Suprapubic skin (tissue), 4 donors: ENCODE measurements at regions not wholly inside any gene's neighbourhood (a gene's known extent, or its start where the extent isn't known, plus 50 kb on each side); places are given as distances from the start of the nearest gene placed in this dataset.

Source experiments
- DNase-seq, 2 donors: peaks; one replicate each; pipeline ENCODE4 v3.0.0-alpha.2; 2019; ENCODE audit warnings: low spot score in 2 of 2
- H3K27ac ChIP-seq: fragments of 200-600 bp; sonication (generic); one replicate; pipeline ENCODE4 v1.5.1; 2019
- H3K27me3 ChIP-seq: fragments of 200-600 bp; sonication (generic); one replicate; pipeline ENCODE4 v1.5.1; 2019
- H3K36me3 ChIP-seq: fragments of 200-600 bp; sonication (generic); one replicate; pipeline ENCODE4 v1.5.1; 2019
- H3K4me1 ChIP-seq: fragments of 200-600 bp; sonication (generic); one replicate; pipeline ENCODE4 v1.5.1; 2019
- H3K4me3 ChIP-seq: fragments of 200-600 bp; sonication (generic); one replicate; pipeline ENCODE4 v1.5.1; 2019; ENCODE audit warnings: mild to moderate bottlenecking
- H3K9me3 ChIP-seq: fragments of 200-600 bp; sonication (generic); one replicate; pipeline ENCODE4 v1.5.1; 2019
- EP300 ChIP-seq: sonication (generic); formaldehyde crosslinking; IDR thresholded peaks from one replicate; pipeline ENCODE4 v1.6.1; 2017; ENCODE audit warnings: antibody characterized with exemption
- POLR2A ChIP-seq, 2 donors: fragments of 450-650 bp; IDR thresholded peaks; one replicate each; pipeline ENCODE4 v1.6.1; 2017; ENCODE audit warnings: antibody characterized with exemption in 2 of 2, mild to moderate bottlenecking in 2 of 2, moderate library complexity in 2 of 2
- POLR2AphosphoS5 ChIP-seq, 3 donors: sonication (generic); formaldehyde crosslinking; IDR thresholded peaks; one replicate each; pipeline ENCODE4 v1.6.1; 2017; ENCODE audit warnings: antibody characterized with exemption in 3 of 3
- WGBS: methylation state at CpG from one replicate; pipeline ENCODE4 v1.1.5; 2018; 5-methylcytosine and 5-hydroxymethylcytosine counted together
- TF ChIP-seq, protein P1 (sequence below), 2 donors: fragments of 200-600 bp in 1 of 2; fragments of 450-650 bp in 1 of 2; sonication (generic) in 1 of 2; IDR thresholded peaks; one replicate each; pipeline ENCODE4 v1.5.1; 2016 to 2019; ENCODE audit warnings: antibody characterized with exemption in 2 of 2, mild to moderate bottlenecking in 1 of 2, moderate library complexity in 1 of 2

DNA sequence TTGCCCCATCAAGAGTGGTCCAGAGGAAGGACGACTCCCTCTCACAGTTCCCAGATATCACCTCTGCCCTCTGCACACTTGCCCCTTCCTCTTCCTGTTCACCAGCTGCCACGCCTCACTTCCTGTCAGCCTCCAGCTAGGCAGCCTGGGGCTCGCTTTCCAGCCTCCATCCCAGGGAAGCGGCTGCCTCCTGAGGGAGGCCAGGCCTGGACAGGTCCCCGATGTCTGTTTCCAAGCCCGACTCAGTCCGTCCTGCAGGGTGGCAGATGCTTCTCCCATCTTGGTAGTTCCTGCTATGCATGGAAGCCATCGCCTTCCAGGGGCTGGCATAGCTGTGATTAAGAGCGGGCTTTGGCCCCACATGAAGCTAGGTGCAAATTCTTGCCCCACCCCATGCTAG is 233.5 kb upstream of the PMEPA1 start:
- Histone ChIP-seq H3K36me3 (no peaks in the 10 kb centered on the region), H3K27me3 (no peaks in the 10 kb centered on the region), H3K4me3 (no peak overlapping the region), H3K4me1 (peaks cover 4% of the 10 kb centered on the region), H3K9me3 (no peaks in the 10 kb centered on the region), H3K27ac (no peak overlapping the region)
- WGBS, result 78% methylated on average over 9 of the region's 9 CpGs
- TF ChIP-seq, protein P1, sequence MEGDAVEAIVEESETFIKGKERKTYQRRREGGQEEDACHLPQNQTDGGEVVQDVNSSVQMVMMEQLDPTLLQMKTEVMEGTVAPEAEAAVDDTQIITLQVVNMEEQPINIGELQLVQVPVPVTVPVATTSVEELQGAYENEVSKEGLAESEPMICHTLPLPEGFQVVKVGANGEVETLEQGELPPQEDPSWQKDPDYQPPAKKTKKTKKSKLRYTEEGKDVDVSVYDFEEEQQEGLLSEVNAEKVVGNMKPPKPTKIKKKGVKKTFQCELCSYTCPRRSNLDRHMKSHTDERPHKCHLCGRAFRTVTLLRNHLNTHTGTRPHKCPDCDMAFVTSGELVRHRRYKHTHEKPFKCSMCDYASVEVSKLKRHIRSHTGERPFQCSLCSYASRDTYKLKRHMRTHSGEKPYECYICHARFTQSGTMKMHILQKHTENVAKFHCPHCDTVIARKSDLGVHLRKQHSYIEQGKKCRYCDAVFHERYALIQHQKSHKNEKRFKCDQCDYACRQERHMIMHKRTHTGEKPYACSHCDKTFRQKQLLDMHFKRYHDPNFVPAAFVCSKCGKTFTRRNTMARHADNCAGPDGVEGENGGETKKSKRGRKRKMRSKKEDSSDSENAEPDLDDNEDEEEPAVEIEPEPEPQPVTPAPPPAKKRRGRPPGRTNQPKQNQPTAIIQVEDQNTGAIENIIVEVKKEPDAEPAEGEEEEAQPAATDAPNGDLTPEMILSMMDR (IDR thresholded peaks at IDR 0.05), result no peak
- TF ChIP-seq EP300 (no peak), POLR2A (IDR thresholded peaks at IDR 0.05) (no peak), POLR2AphosphoS5 (IDR thresholded peaks at IDR 0.05) (no peak)
- no peak for DNase-seq

DNA sequence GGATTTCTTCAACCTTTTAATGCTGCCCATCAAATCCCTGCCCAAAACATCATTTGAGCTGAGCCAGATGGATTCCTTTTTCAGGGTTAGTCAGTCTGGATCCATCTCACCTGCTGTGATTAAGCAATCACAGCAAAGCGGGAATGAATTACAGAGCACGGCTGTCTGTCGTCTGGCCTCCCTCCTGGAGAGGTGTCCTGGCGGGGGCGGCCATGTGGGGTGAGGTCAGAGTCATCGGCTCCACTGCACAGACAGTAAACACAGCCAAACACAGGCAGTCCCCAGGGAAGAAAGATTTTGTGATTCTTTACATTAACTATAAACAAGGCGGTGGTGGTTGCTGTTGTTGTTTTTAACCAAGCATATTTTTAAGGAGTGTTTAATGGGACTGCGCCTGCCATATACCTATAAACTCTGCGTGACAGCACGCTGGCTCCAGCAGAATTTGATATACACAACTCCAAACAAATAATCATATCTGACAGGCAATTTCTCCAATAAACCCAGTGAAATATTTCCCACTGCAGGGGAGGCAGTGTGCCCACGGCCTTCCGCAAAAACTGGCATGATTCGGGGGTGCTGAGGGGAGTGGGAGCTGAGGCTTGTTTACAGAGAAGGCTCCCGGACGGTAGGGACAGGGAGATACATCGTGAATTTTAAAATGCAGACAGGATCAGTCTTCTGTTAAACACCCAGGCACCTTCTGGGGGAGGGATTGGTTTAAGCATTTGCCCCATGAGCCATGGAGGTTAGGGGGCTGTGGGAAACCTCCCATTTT is 232.0 kb upstream of the PMEPA1 start:
- Histone ChIP-seq H3K27ac (no peak overlapping the region), H3K4me1 (peaks cover 4% of the 10 kb centered on the region), H3K27me3 (no peaks in the 10 kb centered on the region), H3K36me3 (no peaks in the 10 kb centered on the region), H3K4me3 (no peak overlapping the region), H3K9me3 (no peaks in the 10 kb centered on the region)
- no peak for TF ChIP-seq EP300
- TF ChIP-seq, protein P1 (IDR thresholded peaks at IDR 0.05), result no peak
- no peak for TF ChIP-seq POLR2A (IDR thresholded peaks at IDR 0.05)
- no peak for TF ChIP-seq POLR2AphosphoS5 (IDR thresholded peaks at IDR 0.05)
- no peak for DNase-seq
- WGBS, result 79% methylated on average over 16 of the region's 16 CpGs

DNA sequence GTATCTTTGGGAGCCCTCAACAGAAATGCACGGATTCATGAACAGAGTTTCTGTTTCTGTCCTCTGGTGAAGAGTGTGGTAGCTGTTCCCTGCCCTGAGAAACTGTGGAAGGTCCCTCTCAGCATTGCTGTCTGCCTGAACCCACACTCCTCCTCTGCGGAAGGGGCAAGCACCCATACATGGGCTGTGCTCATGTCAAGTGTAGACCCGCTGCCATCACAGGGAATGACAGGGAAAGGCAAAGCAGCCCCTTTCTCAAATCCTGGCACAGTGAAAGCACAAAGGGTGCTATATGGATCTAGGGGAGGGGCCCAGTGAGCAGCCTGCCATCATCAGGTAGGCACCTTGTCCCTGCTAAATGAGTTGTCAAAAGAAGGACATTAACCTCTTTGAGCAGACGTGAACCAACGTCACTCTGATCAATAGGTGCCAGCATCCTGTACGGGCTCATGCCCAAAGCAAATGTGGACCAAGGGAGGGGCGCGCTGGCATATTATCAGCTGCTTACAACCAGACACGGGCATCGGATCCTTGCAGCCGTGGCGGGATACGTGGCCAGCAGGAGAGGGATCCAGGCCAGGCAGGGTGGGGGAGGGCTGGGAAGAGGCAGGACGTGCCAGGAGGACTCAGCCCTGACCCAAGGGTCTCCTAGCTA is 231.2 kb upstream of the PMEPA1 start:
- no peaks in the 10 kb centered on the region for H3K27me3 ChIP-seq
- no peaks in the 10 kb centered on the region for H3K36me3 ChIP-seq
- H3K9me3 ChIP-seq, result no peaks in the 10 kb centered on the region
- 65% methylated on average over 12 of the region's 14 CpGs for WGBS
- peaks cover 4% of the 10 kb centered on the region for H3K4me1 ChIP-seq
- TF ChIP-seq POLR2AphosphoS5 (IDR thresholded peaks at IDR 0.05) (no peak), POLR2A (IDR thresholded peaks at IDR 0.05) (no peak), EP300 (no peak)
- TF ChIP-seq, protein P1 (IDR thresholded peaks at IDR 0.05), result no peak
- no peak for DNase-seq
- H3K4me3 ChIP-seq, result no peak overlapping the region
- H3K27ac ChIP-seq, result no peak overlapping the region

DNA sequence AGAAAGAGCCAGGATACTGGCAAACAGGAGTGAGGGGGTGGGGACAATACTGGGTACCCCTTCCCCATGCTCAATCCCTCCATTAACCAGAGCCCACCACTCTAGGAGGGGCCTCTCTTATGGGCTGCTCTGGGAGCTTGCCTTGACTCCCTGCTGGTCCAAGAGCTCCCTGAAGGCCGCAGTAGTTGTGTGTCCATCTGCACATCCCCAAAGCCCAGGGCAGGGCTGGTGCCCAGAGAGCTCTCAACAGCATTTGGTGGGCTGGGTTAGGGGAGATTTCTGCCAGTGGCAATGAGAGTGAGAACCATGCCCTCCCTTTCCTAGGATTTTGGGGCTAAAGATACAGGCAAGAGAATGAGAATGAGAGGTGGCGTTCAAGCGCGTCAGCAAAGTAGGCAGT is 230.6 kb upstream of the PMEPA1 start:
- Histone ChIP-seq H3K4me1 (peaks cover 4% of the 10 kb centered on the region), H3K27me3 (no peaks in the 10 kb centered on the region), H3K36me3 (no peaks in the 10 kb centered on the region), H3K4me3 (no peak overlapping the region), H3K9me3 (no peaks in the 10 kb centered on the region), H3K27ac (no peak overlapping the region)
- TF ChIP-seq POLR2A (IDR thresholded peaks at IDR 0.05) (no peak), POLR2AphosphoS5 (IDR thresholded peaks at IDR 0.05) (no peak), EP300 (no peak)
- TF ChIP-seq, protein P1 (IDR thresholded peaks at IDR 0.05), result no peak
- DNase-seq, result no peak
- WGBS, result 95% methylated on average over 4 of the region's 4 CpGs

DNA sequence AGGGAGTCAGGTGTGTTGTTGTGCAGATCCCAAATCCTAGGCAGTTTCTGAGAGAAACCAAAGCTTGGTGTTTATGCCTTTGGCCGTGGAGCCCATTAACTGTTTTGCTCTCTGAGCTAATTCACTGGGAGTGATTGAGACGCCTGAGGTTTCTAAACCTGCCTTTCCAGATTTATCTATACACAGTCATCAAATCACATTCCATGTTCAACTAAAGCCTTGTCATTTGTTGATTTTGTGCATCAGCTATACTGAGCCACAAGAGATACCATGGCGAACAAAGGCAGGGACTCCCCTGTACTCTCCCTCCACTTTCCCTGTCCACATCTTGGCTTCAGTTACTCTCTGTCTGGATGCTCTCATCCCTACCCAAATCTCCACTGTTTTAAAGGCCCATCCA is 229.7 kb upstream of the PMEPA1 start:
- TF ChIP-seq EP300, result no peak
- TF ChIP-seq POLR2AphosphoS5 (IDR thresholded peaks at IDR 0.05), result no peak
- TF ChIP-seq, protein P1 (IDR thresholded peaks at IDR 0.05), result no peak
- TF ChIP-seq POLR2A (IDR thresholded peaks at IDR 0.05), result no peak
- H3K27ac ChIP-seq, result no peak overlapping the region
- WGBS, result 69% methylated on average over 3 of the region's 3 CpGs
- peaks cover 4% of the 10 kb centered on the region for H3K4me1 ChIP-seq
- H3K27me3 ChIP-seq, result no peaks in the 10 kb centered on the region
- no peaks in the 10 kb centered on the region for H3K9me3 ChIP-seq
- H3K36me3 ChIP-seq, result no peaks in the 10 kb centered on the region
- no peak for DNase-seq
- no peak overlapping the region for H3K4me3 ChIP-seq
